Prostate gland (tissue), 2 donors: ENCODE measurements at regions not wholly inside any gene's neighbourhood (a gene's known extent, or its start where the extent isn't known, plus 50 kb on each side); places are given as distances from the start of the nearest gene placed in this dataset.
"Not testable (repeated sequence)": the region's sequence is repeated elsewhere in the genome, so short reads cannot be mapped to it uniquely, and the experiment has no call there.

Source experiments
- DNase-seq: peaks from one replicate; pipeline ENCODE4 v3.0.0-alpha.2; 2019; ENCODE audit warnings: low spot score
- H3K27ac ChIP-seq, 2 donors: fragments of 200-600 bp; sonication (generic); 2 replicates each; pipeline ENCODE4 v1.5.1; 2017 to 2019
- H3K27me3 ChIP-seq: fragments of 200-600 bp; sonication (generic); replicated peaks from 2 replicates; pipeline ENCODE4 v1.5.1; 2019; ENCODE audit not compliant: insufficient read depth
- H3K36me3 ChIP-seq, 2 donors: fragments of 200-600 bp; sonication (generic); 1 replicate in 1 of 2; 2 replicates in 1 of 2; pipeline versions ENCODE4 v1.5.1 to v1.8.1; 2017 to 2019
- H3K4me1 ChIP-seq: fragments of 200-600 bp; sonication (generic); replicated peaks from 2 replicates; pipeline ENCODE4 v1.5.1; 2019
- H3K4me3 ChIP-seq, 2 donors: fragments of 200-600 bp; sonication (generic); 2 replicates each; pipeline ENCODE4 v1.5.1; 2017 to 2019
- H3K9me3 ChIP-seq: fragments of 200-600 bp; sonication (generic); 2 replicates; pipeline ENCODE4 v1.5.1; 2017
- POLR2A ChIP-seq: fragments of 450-650 bp; IDR thresholded peaks from one replicate; pipeline ENCODE4 v1.6.1; 2016; ENCODE audit warnings: antibody characterized with exemption, mild to moderate bottlenecking
- POLR2AphosphoS5 ChIP-seq: sonication (generic); formaldehyde crosslinking; IDR thresholded peaks from one replicate; pipeline ENCODE4 v1.6.1; 2017; ENCODE audit warnings: antibody characterized with exemption
- WGBS: methylation state at CpG from one replicate; pipeline ENCODE4 v1.1.5; 2018; 5-methylcytosine and 5-hydroxymethylcytosine counted together
- intact Hi-C: fragments of 100-400 bp; cut with DNase I; formaldehyde crosslinking; loops from one replicate; pipeline ENCODE4 v1.14.2; 2022
- TF ChIP-seq, protein P1 (sequence below), 4 experiments: fragments of 200-600 bp in 2 of 4; fragments of 450-650 bp in 2 of 4; sonication (generic) in 2 of 4; IDR thresholded peaks; 1 replicate in 3 of 4; 2 replicates in 1 of 4; pipeline ENCODE4 v1.5.1; 2016 to 2019; ENCODE audit warnings: antibody characterized with exemption in 4 of 4, mild to moderate bottlenecking in 2 of 4, moderate library complexity in 2 of 4

DNA sequence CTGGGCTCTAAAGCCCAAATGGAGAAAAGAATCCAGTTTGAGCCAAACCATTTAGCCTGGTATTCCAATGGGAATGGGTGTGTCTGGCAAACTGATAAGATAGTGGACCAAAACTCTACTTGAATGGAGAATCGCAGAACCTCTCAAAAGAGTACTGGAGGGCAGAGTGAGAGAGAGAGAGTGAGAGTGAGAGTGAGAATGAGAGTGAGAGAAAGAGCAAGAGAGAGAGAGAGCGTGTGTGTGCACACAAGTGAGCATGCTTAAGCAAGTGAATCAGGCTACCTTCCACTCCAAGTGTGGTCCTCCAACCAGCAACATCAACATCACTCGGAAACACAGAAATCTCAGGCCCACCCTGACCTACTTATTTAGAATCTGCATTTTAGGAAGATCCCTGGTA, 58.8 kb downstream of the UQCRFS1 start:
- H3K27ac ChIP-seq, result no peak overlapping the region
- TF ChIP-seq, protein P1, sequence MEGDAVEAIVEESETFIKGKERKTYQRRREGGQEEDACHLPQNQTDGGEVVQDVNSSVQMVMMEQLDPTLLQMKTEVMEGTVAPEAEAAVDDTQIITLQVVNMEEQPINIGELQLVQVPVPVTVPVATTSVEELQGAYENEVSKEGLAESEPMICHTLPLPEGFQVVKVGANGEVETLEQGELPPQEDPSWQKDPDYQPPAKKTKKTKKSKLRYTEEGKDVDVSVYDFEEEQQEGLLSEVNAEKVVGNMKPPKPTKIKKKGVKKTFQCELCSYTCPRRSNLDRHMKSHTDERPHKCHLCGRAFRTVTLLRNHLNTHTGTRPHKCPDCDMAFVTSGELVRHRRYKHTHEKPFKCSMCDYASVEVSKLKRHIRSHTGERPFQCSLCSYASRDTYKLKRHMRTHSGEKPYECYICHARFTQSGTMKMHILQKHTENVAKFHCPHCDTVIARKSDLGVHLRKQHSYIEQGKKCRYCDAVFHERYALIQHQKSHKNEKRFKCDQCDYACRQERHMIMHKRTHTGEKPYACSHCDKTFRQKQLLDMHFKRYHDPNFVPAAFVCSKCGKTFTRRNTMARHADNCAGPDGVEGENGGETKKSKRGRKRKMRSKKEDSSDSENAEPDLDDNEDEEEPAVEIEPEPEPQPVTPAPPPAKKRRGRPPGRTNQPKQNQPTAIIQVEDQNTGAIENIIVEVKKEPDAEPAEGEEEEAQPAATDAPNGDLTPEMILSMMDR (IDR thresholded peaks at IDR 0.05), result no peak
- TF ChIP-seq POLR2AphosphoS5 (no peak), POLR2A (no peak)
- H3K36me3 ChIP-seq, result no peaks in the 10 kb centered on the region
- H3K4me1 ChIP-seq, result no peaks in the 10 kb centered on the region
- no peaks in the 10 kb centered on the region for H3K9me3 ChIP-seq
- WGBS, result 87% methylated on average over 3 of the region's 3 CpGs
- no peak for DNase-seq
- H3K27me3 ChIP-seq, result no peaks in the 10 kb centered on the region
- intact Hi-C loops, result no loop called here
- H3K4me3 ChIP-seq, result no peak overlapping the region

DNA sequence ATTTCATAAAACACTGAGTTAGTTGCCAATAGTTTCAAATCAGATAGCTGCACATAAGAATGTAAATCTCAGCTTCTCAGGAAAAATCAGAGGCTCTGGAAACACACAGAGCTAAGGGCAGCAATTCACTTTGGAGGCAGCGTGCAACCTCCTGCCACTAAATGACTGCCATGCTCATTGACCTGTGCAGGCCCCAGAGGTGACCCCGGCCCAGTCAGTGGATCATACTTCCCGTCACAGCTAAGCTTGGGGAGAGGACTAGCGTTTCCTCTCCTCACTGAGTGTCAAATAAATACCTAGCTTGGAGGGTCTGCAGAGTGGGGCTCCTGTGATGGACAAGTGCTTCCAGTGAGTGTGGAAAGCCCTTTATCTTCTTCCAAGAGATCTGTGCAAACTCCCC, 67.2 kb downstream of the UQCRFS1 start:
- intact Hi-C loops, result no loop called here
- H3K36me3 ChIP-seq, result no peaks in the 10 kb centered on the region
- H3K27me3 ChIP-seq, result no peaks in the 10 kb centered on the region
- H3K9me3 ChIP-seq, result no peaks in the 10 kb centered on the region
- TF ChIP-seq, protein P1 (IDR thresholded peaks at IDR 0.05), result no peak
- TF ChIP-seq POLR2AphosphoS5 (no peak), POLR2A (no peak)
- no peak overlapping the region for H3K27ac ChIP-seq
- WGBS, result 15% methylated on average over 4 of the region's 4 CpGs
- H3K4me1 ChIP-seq, result no peaks in the 10 kb centered on the region
- no peak overlapping the region for H3K4me3 ChIP-seq
- no peak for DNase-seq

DNA sequence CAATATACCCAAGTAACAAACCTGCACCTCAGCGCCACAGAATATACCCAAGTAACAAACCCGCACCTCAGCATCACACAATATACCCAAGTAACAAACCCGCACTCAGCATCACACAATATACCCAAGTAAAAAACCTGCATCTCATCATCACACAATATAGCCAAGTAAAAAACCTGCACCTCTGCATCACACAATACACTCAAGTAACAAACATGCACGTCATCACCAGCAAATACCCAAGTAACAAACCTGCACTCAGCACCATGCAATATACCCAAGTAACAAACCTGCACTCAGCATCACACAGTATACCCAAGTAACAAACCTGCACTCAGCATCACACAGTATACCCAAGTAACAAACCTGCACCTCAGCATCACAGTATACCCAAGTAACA, 69.8 kb downstream of the UQCRFS1 start:
- H3K27ac ChIP-seq, result no peak overlapping the region
- no peak overlapping the region for H3K4me3 ChIP-seq
- no peaks in the 10 kb centered on the region for H3K36me3 ChIP-seq
- H3K27me3 ChIP-seq, result no peaks in the 10 kb centered on the region
- no peaks in the 10 kb centered on the region for H3K9me3 ChIP-seq
- DNase-seq, result no peak
- no peaks in the 10 kb centered on the region for H3K4me1 ChIP-seq
- intact Hi-C loops, result no loop called here
- 89% methylated on average over 4 of the region's 4 CpGs for WGBS
- no peak for TF ChIP-seq POLR2AphosphoS5
- no peak for TF ChIP-seq POLR2A
- TF ChIP-seq, protein P1 (IDR thresholded peaks at IDR 0.05), result no peak

DNA sequence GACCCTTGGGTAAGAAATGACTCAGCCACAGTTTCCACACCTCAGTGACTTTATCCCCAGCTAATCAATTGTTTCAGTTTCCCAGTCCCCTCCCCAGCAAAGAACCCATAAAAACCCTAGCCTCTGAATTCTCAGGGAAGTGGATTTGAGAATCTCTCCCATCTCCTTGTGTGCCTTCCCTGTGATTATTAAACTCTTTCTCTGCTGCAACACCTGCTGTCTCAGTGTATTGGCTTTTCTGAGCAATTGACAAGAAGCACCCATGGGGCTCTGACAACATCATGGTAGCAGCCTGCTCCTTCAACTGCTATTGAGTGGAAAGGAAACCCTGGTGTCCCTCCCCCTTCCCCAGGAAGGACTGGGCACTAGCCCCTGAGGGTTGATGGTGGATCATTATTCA, 73.7 kb downstream of the UQCRFS1 start:
- Histone ChIP-seq H3K4me3 (no peak overlapping the region), H3K9me3 (no peaks in the 10 kb centered on the region), H3K27me3 (no peaks in the 10 kb centered on the region), H3K4me1 (no peaks in the 10 kb centered on the region), H3K36me3 (no peaks in the 10 kb centered on the region), H3K27ac (no peak overlapping the region)
- no peak for DNase-seq
- TF ChIP-seq, protein P1 (IDR thresholded peaks at IDR 0.05), result no peak
- no peak for TF ChIP-seq POLR2A
- TF ChIP-seq POLR2AphosphoS5, result no peak
- intact Hi-C loops, result no loop called here

DNA sequence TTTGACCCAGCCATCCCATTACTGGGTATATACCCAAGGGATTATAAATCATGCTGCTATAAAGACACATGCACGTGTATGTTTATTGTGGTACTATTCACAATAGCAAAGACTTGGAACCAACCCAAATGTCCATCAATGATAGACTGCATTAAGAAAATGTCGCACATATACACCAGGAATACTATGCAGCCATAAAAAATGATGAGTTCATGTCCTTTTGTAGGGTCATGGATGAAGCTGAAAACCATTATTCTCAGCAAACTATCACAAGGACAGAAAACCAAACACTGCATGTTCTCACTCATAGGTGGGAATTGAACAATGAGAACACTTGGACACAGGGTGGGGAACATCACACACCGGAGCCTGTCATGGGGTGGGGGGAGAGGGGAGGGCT, 74.7 kb downstream of the UQCRFS1 start:
- DNase-seq, H3K36me3 ChIP-seq, H3K4me3 ChIP-seq, H3K4me1 ChIP-seq, intact Hi-C loops, H3K27ac ChIP-seq, H3K9me3 ChIP-seq, H3K27me3 ChIP-seq: not testable (repeated sequence)
- WGBS, result 86% methylated on average over 3 of the region's 3 CpGs

DNA sequence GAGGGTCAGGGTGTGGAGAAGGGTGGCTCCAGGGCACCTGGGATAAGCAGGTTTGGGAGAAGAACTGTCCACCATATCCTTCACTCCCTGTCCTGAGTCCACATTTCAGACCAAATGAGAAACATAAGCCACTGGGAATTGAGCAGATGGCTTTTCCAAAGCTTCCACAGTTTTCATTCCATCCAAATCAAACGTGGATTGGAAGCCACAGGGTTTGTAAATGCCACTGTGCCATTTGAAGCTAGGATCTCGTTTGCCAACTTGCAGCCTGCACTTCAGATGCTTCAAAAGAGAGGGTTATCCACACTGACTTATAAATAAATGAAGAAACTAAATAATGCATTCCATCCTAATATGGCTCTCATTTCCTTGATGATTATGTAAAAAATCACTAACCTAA, 81.5 kb downstream of the UQCRFS1 start:
- no peak for DNase-seq
- WGBS, result 49% methylated on average over 2 of the region's 2 CpGs
- H3K27ac ChIP-seq, result no peak overlapping the region

More for the DNA sequence above, 81.5 kb downstream of the UQCRFS1 start:
- Histone ChIP-seq H3K4me1 (no peaks in the 10 kb centered on the region), H3K4me3 (no peak overlapping the region), H3K36me3 (no peaks in the 10 kb centered on the region), H3K27me3 (no peaks in the 10 kb centered on the region), H3K9me3 (no peaks in the 10 kb centered on the region)
- TF ChIP-seq POLR2A (no peak), POLR2AphosphoS5 (no peak)
- TF ChIP-seq, protein P1 (IDR thresholded peaks at IDR 0.05), result no peak
- intact Hi-C loops, result no loop called here
